HEK293 (cell line): ENCODE measurements at regions not wholly inside any gene's neighbourhood (a gene's known extent, or its start where the extent isn't known, plus 50 kb on each side); places are given as distances from the start of the nearest gene placed in this dataset.
A peak's percentile ranks its signal among the peaks of the same experiment; 100 is the strongest.
"Not testable (repeated sequence)": the region's sequence is repeated elsewhere in the genome, so short reads cannot be mapped to it uniquely, and the experiment has no call there.

Experiments
- CTCF ChIA-PET: fragments of 350-600 bp; formaldehyde crosslinking; extraction: SDS; loops from one replicate; lab custom pipeline; 2021; ENCODE audit warnings: antibody characterized with exemption; lab: Yijun Ruan, JAX
- POLR2A ChIA-PET: fragments of 300-600 bp; formaldehyde crosslinking; extraction: SDS; loops from one replicate; lab custom pipeline; 2020; ENCODE audit warnings: antibody characterized with exemption, inconsistent platforms; lab: Yijun Ruan, JAX
- H3K27ac ChIP-seq: fragments of 200-500 bp; sonication (Bioruptor generic); 2 replicates; pipeline ENCODE4 v1.5.1; 2014; ENCODE audit warnings: low read depth, low read length, control low read depth, inconsistent platforms; ENCODE audit errors: extremely low read depth
- H3K36me3 ChIP-seq, 2 experiments: fragments of 200-500 bp in 1 of 2; sonication (Bioruptor generic) in 1 of 2; 1 replicate in 1 of 2; 2 replicates in 1 of 2; pipeline ENCODE4 v1.5.1; 2014 to 2017; ENCODE audit warnings: inconsistent platforms in 2 of 2, low read length in 2 of 2; ENCODE audit not compliant: control insufficient read depth in 2 of 2, insufficient read depth in 1 of 2
- H3K4me1 ChIP-seq: fragments of 200-500 bp; sonication (Bioruptor generic); 2 replicates; pipeline ENCODE4 v1.5.1; 2014; ENCODE audit warnings: mild to moderate bottlenecking, low read length, inconsistent platforms; ENCODE audit not compliant: control insufficient read depth, insufficient read depth
- H3K4me3 ChIP-seq: 2 replicates; pipeline ENCODE4 v1.5.1; 2011; ENCODE audit warnings: low read depth, mild to moderate bottlenecking, control low read depth, low read length, moderate library complexity
- H3K9me3 ChIP-seq: fragments of 200-500 bp; sonication (Bioruptor generic); 2 replicates; pipeline ENCODE4 v1.5.1; 2014; ENCODE audit warnings: low read depth, low read length, inconsistent platforms; ENCODE audit not compliant: control insufficient read depth, insufficient read depth
- CTCF ChIP-seq: fragments of 450-650 bp; formaldehyde crosslinking; IDR thresholded peaks from 2 replicates; pipeline ENCODE4 v1.5.1; 2016; ENCODE audit warnings: missing biosample characterization, missing genetic modification characterization
- EGR2 ChIP-seq: fragments of 450-650 bp; formaldehyde crosslinking; IDR thresholded peaks from 2 replicates; pipeline ENCODE4 v1.5.1; 2016; ENCODE audit warnings: low read depth, missing biosample characterization, missing genetic modification characterization
- OSR2 ChIP-seq: fragments of 450-650 bp; formaldehyde crosslinking; IDR thresholded peaks from 2 replicates; pipeline ENCODE4 v1.5.1; 2016; ENCODE audit warnings: missing biosample characterization, missing genetic modification characterization
- ZBTB11 ChIP-seq: fragments of 450-650 bp; formaldehyde crosslinking; conservative IDR thresholded peaks from 2 replicates; pipeline ENCODE4 v1.5.1; 2016; ENCODE audit warnings: low read depth, missing biosample characterization, missing genetic modification characterization
- ZBTB26 ChIP-seq: fragments of 450-650 bp; formaldehyde crosslinking; optimal IDR thresholded peaks from 2 replicates; pipeline ENCODE3; 2016; ENCODE audit warnings: missing biosample characterization, mild to moderate bottlenecking, missing genetic modification characterization
- ZFHX2 ChIP-seq: fragments of 450-650 bp; formaldehyde crosslinking; conservative IDR thresholded peaks from 2 replicates; pipeline ENCODE4 v1.5.1; 2016; ENCODE audit warnings: missing biosample characterization, missing genetic modification characterization
- ZNF114 ChIP-seq: fragments of 450-650 bp; formaldehyde crosslinking; IDR thresholded peaks from 2 replicates; pipeline ENCODE4 v1.5.0; 2017; ENCODE audit warnings: missing biosample characterization, missing genetic modification characterization
- ZNF18 ChIP-seq: fragments of 450-650 bp; formaldehyde crosslinking; IDR thresholded peaks from 2 replicates; pipeline ENCODE4 v1.5.1; 2016; ENCODE audit warnings: missing biosample characterization, missing genetic modification characterization
- ZNF549 ChIP-seq: fragments of 450-650 bp; IDR thresholded peaks from 2 replicates; pipeline ENCODE4 v1.5.1; 2018; ENCODE audit warnings: missing biosample characterization, missing genetic modification characterization, mild to moderate bottlenecking, inconsistent platforms, moderate library complexity
- ZNF792 ChIP-seq: fragments of 450-650 bp; formaldehyde crosslinking; IDR thresholded peaks from 2 replicates; pipeline ENCODE4 v1.5.1; 2016; ENCODE audit warnings: missing biosample characterization, missing genetic modification characterization
- ZSCAN4 ChIP-seq: fragments of 450-650 bp; formaldehyde crosslinking; IDR thresholded peaks from 2 replicates; pipeline ENCODE4 v1.5.1; 2017; ENCODE audit warnings: missing biosample characterization, missing genetic modification characterization
- TF ChIP-seq, protein P1 (sequence below): fragments of 450-650 bp; formaldehyde crosslinking; IDR thresholded peaks from 2 replicates; pipeline ENCODE4 v1.5.1; 2016; ENCODE audit warnings: missing biosample characterization, missing genetic modification characterization

DNA sequence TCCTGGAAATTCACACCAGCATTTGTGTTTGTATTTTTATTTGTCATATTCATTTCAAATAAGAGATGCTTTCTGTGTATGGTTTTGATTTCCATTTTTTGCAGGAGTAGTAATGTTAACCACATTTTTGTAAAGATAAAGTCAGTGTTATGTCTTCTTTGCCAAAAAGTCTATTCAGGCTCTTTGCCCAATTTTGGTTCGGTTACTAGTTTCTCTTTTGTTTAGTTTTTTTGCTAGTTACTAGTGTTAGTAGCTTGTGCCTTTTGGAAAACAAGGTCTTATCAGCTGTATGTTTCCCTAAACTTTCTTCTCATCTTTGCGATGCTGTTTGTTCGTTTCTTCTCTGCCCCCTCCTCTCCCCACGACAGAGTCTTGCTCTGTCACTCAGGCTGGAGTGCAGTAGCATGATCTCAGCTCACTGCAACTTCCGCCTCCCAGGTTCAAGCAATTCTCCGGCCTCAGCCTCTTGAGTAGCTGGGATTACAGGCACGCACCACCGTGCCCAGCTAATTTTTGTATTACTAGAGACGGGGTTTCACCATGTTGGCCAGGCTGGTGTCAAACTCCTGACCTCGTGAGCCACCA is 112.3 kb upstream of the GRK3 start (continued):
- TF ChIP-seq ZBTB11 (tag by site-specific recombination) (no peak), CTCF (tag by site-specific recombination) (no peak), OSR2 (tag by site-specific recombination) (peak; percentile 95)

GRCh38 chr22:25453058-25453457 is 111.4 kb upstream of the GRK3 start:
- H3K36me3 ChIP-seq, result peaks cover 10 to 48% of the 10 kb centered on the region in 2 experiments; a peak in 2 of 3 replicates
- peaks cover 4% of the 10 kb centered on the region; the same call in 1 of the 2 replicates for H3K4me1 ChIP-seq
- no peak overlapping the region for H3K4me3 ChIP-seq
- TF ChIP-seq, protein P1, sequence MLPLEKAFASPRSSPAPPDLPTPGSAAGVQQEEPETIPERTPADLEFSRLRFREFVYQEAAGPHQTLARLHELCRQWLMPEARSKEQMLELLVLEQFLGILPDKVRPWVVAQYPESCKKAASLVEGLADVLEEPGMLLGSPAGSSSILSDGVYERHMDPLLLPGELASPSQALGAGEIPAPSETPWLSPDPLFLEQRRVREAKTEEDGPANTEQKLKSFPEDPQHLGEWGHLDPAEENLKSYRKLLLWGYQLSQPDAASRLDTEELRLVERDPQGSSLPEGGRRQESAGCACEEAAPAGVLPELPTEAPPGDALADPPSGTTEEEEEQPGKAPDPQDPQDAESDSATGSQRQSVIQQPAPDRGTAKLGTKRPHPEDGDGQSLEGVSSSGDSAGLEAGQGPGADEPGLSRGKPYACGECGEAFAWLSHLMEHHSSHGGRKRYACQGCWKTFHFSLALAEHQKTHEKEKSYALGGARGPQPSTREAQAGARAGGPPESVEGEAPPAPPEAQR, result no peak
- no peak for TF ChIP-seq ZNF792 (tag by site-specific recombination)
- no peaks in the 10 kb centered on the region for H3K9me3 ChIP-seq
- ChIA-PET CTCF (interaction anchor here (0.6 to 1.4 kb wide), 3 partner anchors 120 to 320 kb away, joined by 3 to 5 read pairs (median 3); no protein-coding TSS in a partner anchor), POLR2A (no interaction called here)
- no peak overlapping the region for H3K27ac ChIP-seq

DNA sequence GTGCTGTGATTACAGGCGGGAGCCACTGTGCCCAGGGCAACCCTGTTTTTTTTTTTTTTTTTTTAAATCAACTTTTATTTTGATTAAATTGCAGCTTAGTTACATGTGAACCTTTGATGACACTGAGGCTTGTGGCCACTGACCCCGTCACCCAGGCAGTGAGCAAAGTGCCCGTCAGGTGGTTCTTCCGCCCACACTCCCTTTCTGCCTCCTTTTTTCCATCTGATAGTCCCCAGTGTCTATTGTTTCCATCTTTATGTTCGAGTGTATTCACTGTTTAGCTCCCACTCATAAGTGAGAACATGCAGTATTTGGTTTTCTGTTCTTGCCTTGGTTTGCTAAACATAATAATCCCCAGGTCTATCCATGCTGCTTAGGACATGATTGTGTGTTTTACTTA is 110.9 kb upstream of the GRK3 start:
- no peak for TF ChIP-seq ZNF114 (tag by site-specific recombination)
- no peak for TF ChIP-seq ZNF549
- TF ChIP-seq ZFHX2, result peak; percentile 50
- TF ChIP-seq EGR2, result peak; percentile 55
- Histone ChIP-seq H3K9me3 (no peaks in the 10 kb centered on the region), H3K4me1 (peaks cover 4% of the 10 kb centered on the region; the same call in 1 of the 2 replicates), H3K36me3 (peaks cover 10 to 51% of the 10 kb centered on the region in 2 experiments; a peak in 2 of 3 replicates), H3K27ac (no peak overlapping the region), H3K4me3 (no peak overlapping the region)
- ChIA-PET CTCF (interaction anchor here (0.6 kb wide), 2 partner anchors 22 to 320 kb away, joined by 3 to 4 read pairs; no protein-coding TSS in a partner anchor), POLR2A (interaction anchor here (0.6 kb wide), 1 partner anchor 43 kb away, joined by 4 read pairs; no protein-coding TSS in a partner anchor)

- H3K36me3 ChIP-seq, result peaks cover 31 to 76% of the 10 kb centered on the region in 2 experiments
- H3K27ac ChIP-seq, H3K4me1 ChIP-seq, H3K4me3 ChIP-seq, CTCF ChIA-PET, H3K9me3 ChIP-seq, POLR2A ChIA-PET: not testable (repeated sequence)
- peak; percentile 97 for TF ChIP-seq ZFHX2
- TF ChIP-seq EGR2, result peak; percentile 97
- peak; percentile 98 for TF ChIP-seq ZSCAN4 (tag by site-specific recombination)
- peak; percentile 29 for TF ChIP-seq ZBTB26 (tag by site-specific recombination)
- TF ChIP-seq ZNF18 (tag by site-specific recombination), result 0 out of 2 replicates have a peak, but pooled peaks have one; percentile 43
Measured at GRCh38 chr22:25456300-25457043, 108.0 kb upstream of the GRK3 start.
